WI38 (cell line): ENCODE measurements at regions not wholly inside any gene's neighbourhood (a gene's known extent, or its start where the extent isn't known, plus 50 kb on each side); places are given as distances from the start of the nearest gene placed in this dataset.

ENCODE experiments used
- H3K4me3 ChIP-seq: 2 replicates; pipeline ENCODE4 v1.5.1; 2011; ENCODE audit warnings: low read depth, mild to moderate bottlenecking, control low read depth, low read length
- TF ChIP-seq, protein P1 (sequence below): IDR thresholded peaks from 2 replicates; pipeline ENCODE4 v1.5.1; 2012; ENCODE audit warnings: low read depth, mild to moderate bottlenecking, control low read depth, low read length

DNA sequence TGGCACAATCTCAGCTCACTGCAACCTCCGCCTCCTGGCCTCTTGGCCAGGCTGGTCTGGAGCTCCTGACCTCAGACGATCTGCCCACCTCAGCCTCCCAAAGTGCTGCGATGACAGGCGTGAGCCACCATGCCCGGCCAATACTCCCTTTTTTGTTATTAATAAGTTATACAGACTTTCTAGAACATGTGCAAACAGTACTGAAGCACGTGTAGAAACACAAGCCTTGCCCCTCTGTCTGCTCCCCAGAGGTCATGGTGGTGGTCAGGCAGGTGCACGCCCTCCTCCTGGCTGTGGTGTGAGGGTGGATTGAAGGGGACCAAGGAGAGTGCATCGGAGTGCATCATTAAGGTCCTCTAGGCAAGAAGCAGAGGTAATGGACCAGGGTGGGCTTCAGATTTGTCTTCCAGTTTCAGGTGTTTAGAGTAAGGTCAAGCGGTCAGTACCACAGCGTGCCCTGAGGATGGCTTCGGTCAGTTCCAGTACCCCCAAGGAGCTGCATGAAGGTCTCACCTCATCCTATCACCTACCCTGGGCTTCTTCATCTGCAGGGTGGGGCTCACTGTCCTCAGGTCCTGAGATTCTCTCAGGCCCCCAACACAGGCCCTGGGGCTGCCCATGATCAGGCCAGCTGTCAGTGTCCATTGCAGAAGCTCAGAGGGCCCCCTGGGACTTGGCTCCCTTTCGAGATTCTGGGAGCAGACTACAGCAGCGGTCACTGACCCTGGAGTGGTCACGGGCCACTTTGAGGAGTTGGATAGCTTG is 124.3 kb downstream of the GLI2 start:
- TF ChIP-seq, protein P1, sequence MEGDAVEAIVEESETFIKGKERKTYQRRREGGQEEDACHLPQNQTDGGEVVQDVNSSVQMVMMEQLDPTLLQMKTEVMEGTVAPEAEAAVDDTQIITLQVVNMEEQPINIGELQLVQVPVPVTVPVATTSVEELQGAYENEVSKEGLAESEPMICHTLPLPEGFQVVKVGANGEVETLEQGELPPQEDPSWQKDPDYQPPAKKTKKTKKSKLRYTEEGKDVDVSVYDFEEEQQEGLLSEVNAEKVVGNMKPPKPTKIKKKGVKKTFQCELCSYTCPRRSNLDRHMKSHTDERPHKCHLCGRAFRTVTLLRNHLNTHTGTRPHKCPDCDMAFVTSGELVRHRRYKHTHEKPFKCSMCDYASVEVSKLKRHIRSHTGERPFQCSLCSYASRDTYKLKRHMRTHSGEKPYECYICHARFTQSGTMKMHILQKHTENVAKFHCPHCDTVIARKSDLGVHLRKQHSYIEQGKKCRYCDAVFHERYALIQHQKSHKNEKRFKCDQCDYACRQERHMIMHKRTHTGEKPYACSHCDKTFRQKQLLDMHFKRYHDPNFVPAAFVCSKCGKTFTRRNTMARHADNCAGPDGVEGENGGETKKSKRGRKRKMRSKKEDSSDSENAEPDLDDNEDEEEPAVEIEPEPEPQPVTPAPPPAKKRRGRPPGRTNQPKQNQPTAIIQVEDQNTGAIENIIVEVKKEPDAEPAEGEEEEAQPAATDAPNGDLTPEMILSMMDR = no peak
- no peak overlapping the region for H3K4me3 ChIP-seq

DNA sequence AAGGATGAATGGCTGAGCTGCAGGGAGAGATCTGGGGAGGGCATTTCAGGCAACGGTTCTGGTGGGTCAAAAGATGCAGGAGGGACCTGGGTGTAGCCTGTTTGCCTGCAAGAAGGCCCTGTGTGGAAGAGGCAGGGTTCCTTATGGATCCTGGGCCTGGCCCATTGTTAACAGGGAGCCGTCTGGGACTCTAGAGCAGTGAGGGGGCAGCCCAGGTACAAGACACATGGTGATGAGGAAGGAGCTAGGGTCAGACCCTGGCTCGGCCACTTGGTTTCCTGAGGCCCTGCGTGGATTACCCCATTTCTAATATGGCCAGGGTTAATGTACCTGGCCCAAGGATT is 124.9 kb downstream of the GLI2 start:
- no peak overlapping the region for H3K4me3 ChIP-seq
- TF ChIP-seq, protein P1 = no peak

DNA sequence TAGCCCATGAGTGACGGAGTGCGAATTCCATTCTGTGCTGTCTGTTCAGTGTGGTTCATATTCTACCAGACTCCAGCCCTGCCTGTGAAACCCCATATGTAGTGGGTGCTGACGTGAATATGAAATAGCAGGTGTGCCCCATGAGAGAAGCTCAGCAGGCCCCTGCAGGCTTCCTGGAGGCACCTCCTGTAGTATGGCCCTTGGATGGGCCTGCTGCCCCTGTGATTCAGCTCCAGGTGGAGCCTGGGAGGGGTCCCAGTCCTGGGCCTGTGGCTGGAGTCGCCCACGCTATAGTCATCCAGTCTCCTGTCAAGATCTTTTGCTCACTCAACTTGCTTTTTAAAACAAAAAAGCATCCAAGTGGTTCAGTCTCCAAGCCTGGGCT is 125.5 kb downstream of the GLI2 start:
- TF ChIP-seq, protein P1 = no peak
- no peak overlapping the region for H3K4me3 ChIP-seq

DNA sequence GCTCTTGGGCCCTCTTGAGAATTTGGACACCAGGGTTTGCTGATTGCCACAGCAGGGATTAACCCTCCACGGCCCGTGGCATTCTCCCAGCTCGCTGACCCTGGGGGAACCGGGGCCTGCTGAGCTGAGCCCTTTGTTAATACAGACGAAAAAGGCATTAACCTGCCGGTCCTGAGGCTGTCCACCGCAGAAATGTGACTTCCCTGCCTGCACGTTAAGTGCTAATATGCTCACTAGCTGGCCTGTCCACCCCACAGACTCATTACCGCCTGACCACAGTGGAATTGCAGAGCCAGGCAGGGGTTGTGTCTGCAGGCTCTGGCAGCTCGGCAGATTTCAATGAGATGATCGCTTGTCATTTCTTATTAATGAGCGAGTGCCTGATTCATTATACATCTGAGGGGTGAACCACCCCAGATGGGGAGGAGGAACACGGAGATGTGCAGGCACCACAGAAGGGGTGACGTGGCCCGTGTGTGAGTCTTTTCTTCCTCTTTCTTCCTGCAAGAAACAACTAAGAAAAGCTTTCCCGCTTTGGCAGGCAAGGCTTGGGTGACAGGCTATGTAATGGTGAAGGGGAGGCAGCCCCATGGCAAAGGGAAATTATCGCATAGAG is 126.0 kb downstream of the GLI2 start:
- TF ChIP-seq, protein P1 = no peak
- no peak overlapping the region for H3K4me3 ChIP-seq

DNA sequence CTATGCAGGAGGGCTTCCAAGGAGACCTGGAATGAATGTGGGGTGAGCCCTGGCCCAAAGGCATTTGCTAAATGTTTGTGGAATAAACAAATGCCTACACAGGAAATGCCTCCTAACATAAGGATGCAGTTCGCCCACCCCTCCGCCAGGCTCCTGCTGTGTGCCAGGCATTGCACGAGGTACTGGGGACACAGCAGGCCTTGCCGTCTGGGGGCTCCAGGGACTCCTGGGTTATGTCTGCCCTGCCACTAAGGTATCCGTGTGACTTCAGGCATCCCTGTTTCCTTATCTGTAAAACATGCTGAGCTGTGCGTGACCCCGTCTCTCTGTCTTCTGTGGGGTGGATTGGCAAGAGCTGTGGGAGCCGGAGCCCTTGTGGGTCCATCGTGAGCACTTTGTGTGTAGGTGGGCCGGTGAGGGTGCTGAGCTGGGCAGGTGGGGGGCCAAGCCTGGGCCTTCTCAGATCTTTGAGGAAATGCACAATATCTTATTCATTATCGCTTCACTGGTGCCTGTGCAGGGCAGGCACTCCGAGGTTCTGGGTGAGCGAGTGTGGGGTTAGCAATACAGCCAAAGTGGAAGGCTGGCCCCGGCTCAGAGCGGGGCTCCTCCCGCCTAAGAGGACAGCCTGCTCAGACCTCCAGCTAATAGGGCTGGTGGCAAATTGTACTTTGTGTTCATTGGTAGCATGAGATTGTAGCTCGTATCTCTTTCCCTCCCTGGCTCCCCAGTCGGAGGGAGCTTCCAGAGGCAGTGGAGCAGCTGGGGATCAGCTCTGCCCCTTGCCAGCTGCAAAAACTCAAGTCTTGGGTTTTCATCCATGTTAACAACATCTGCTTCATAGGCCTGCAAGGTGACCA is 126.8 kb downstream of the GLI2 start:
- TF ChIP-seq, protein P1 = peak; percentile 34
- no peak overlapping the region for H3K4me3 ChIP-seq

DNA sequence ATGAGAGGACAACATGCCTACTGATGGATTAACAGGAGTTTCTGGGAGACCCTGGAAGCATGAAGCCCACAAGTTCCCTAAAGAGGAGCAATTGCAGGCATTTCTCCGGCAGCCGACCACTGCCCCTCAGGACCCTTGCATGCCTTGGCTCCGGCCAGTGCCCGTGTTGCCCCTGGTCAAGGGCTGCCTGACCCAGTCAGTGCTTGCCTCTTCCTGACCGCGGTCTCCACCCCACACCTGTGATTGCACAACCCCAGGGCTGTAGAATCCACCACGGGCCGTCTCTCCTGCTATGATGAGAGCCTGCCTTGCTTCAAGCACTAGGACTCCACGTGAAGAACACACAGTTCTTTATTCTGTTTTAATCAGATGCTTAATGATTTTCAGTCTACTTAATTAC is 127.5 kb downstream of the GLI2 start:
- no peak overlapping the region for H3K4me3 ChIP-seq
- TF ChIP-seq, protein P1 = no peak
